MM.1S (cell line): ENCODE measurements at regions not wholly inside any gene's neighbourhood (a gene's known extent, or its start where the extent isn't known, plus 50 kb on each side); places are given as distances from the start of the nearest gene placed in this dataset.

Experiments used
- EZH2 ChIP-seq: fragments of 300-600 bp; sonication (generic); optimal IDR thresholded peaks from 2 replicates; pipeline ENCODE3; 2017; ENCODE audit warnings: low read depth, mild to moderate bottlenecking, antibody characterized with exemption, low read length, mixed read lengths
- EZH2phosphoT487 ChIP-seq: fragments of 300-600 bp; sonication (generic); IDR thresholded peaks from 2 replicates; pipeline ENCODE4 v1.6.1; 2018; ENCODE audit warnings: antibody characterized with exemption, low read length
- TF ChIP-seq, protein P1 (sequence below): fragments of 300-600 bp; sonication (generic); IDR thresholded peaks from 2 replicates; pipeline ENCODE4 v1.5.1; 2016; ENCODE audit warnings: antibody characterized with exemption, low read length, mixed read lengths

DNA sequence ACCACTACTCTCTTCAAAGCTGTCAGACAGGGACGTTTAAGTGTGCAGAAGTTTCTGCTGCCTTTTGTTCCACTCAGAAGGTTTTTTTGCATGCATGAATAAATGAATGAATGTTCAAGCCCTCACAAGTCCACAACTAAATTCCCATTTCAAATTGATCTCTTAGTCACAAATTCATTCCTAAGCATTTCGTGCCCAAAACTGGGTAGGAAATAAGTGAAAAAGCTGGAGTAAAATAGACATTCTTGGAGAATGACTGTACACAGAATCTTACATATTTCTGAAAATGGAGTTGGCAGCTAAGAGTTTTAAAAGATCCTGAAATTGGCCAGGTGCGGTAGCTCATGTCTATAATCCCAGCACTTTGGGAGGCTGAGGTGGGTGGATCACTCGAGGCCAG is 117.6 kb downstream of the PERP start:
- TF ChIP-seq, protein P1, sequence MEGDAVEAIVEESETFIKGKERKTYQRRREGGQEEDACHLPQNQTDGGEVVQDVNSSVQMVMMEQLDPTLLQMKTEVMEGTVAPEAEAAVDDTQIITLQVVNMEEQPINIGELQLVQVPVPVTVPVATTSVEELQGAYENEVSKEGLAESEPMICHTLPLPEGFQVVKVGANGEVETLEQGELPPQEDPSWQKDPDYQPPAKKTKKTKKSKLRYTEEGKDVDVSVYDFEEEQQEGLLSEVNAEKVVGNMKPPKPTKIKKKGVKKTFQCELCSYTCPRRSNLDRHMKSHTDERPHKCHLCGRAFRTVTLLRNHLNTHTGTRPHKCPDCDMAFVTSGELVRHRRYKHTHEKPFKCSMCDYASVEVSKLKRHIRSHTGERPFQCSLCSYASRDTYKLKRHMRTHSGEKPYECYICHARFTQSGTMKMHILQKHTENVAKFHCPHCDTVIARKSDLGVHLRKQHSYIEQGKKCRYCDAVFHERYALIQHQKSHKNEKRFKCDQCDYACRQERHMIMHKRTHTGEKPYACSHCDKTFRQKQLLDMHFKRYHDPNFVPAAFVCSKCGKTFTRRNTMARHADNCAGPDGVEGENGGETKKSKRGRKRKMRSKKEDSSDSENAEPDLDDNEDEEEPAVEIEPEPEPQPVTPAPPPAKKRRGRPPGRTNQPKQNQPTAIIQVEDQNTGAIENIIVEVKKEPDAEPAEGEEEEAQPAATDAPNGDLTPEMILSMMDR: no peak
- TF ChIP-seq EZH2phosphoT487: no peak
- no peak for TF ChIP-seq EZH2
